ENCODE measurements at regions not wholly inside any gene's neighbourhood (a gene's known extent, or its start where the extent isn't known, plus 50 kb on each side); places are given as distances from the start of the nearest gene placed in this dataset.
"Not testable (repeated sequence)": the region's sequence is repeated elsewhere in the genome, so short reads cannot be mapped to it uniquely, and the experiment has no call there.

GRCh38 chr7:19369182-19369581 is 224.0 kb upstream of the FERD3L start:
- DNase-seq, result no peak

GRCh38 chr7:19368491-19368925 is 223.3 kb upstream of the FERD3L start:
- DNase-seq, result no peak

- DNase-seq, result no peak
Observed at GRCh38 chr7:19364950-19365349, 219.7 kb upstream of the FERD3L start.

- DNase-seq, result peak in 1 of 2 experiments; percentile 25
Observed at GRCh38 chr7:19362099-19362498, 216.9 kb upstream of the FERD3L start.

- no peak for DNase-seq
Observed at GRCh38 chr7:19353180-19353579, 208.0 kb upstream of the FERD3L start.

GRCh38 chr7:19352305-19352695 is 207.1 kb upstream of the FERD3L start:
- DNase-seq, result no peak

- DNase-seq, result no peak
Observed at GRCh38 chr7:19351341-19352304, 206.4 kb upstream of the FERD3L start.

- no peak for DNase-seq
Observed at GRCh38 chr7:19339512-19339911, 194.3 kb upstream of the FERD3L start.

GRCh38 chr7:19338512-19338911 is 193.3 kb upstream of the FERD3L start:
- not testable (repeated sequence) for DNase-seq

- DNase-seq, result no peak
Observed at GRCh38 chr7:19336836-19337383, 191.7 kb upstream of the FERD3L start.

- no peak for DNase-seq
Observed at GRCh38 chr7:19333706-19334105, 188.5 kb upstream of the FERD3L start.

- DNase-seq, result no peak
Observed at GRCh38 chr7:19327018-19327417, 181.8 kb upstream of the FERD3L start.

GRCh38 chr7:19322002-19322401 is 176.8 kb upstream of the FERD3L start:
- no peak for DNase-seq

GRCh38 chr7:19318287-19318686 is 173.1 kb upstream of the FERD3L start:
- no peak for DNase-seq

GRCh38 chr7:19317461-19317860 is 172.2 kb upstream of the FERD3L start:
- no peak for DNase-seq

- no peak for DNase-seq
Observed at GRCh38 chr7:19312416-19312815, 167.2 kb upstream of the FERD3L start.

GRCh38 chr7:19307554-19307953 is 162.3 kb upstream of the FERD3L start:
- DNase-seq, result no peak

- no peak for DNase-seq
Observed at GRCh38 chr7:19305698-19306097, 160.5 kb upstream of the FERD3L start.

- DNase-seq, result no peak
Observed at GRCh38 chr7:19304086-19304485, 158.9 kb upstream of the FERD3L start.

GRCh38 chr7:19302731-19303130 is 157.5 kb upstream of the FERD3L start:
- no peak for DNase-seq

GRCh38 chr7:19296617-19297016 is 151.4 kb upstream of the FERD3L start:
- DNase-seq, result no peak

- DNase-seq, result no peak
Observed at GRCh38 chr7:19295376-19295775, 150.2 kb upstream of the FERD3L start.

GRCh38 chr7:19294619-19295018 is 149.4 kb upstream of the FERD3L start:
- DNase-seq, result no peak

- DNase-seq, result no peak
Observed at GRCh38 chr7:19293431-19293830, 148.2 kb upstream of the FERD3L start.

Data from SW 1271 (cell line).